GM13977 (cell line): ENCODE measurements at regions not wholly inside any gene's neighbourhood (a gene's known extent, or its start where the extent isn't known, plus 50 kb on each side); places are given as distances from the start of the nearest gene placed in this dataset.

ENCODE experiments used
- DNase-seq: peaks from one replicate; pipeline ENCODE4 v3.0.0; 2012; ENCODE audit warnings: low spot score
- in situ Hi-C: fragments of 300-500 bp; cut with MboI; formaldehyde crosslinking; loops from one replicate; pipeline ENCODE4 v1.12.0; 2022; ENCODE audit warnings: low sequenced_read_pairs, low pct_unique_long_range_greater_than_20kb, mixed read lengths, inconsistent platforms; ENCODE audit not compliant: unreplicated experiment
- TF ChIP-seq, protein P1 (sequence below): IDR thresholded peaks from 2 replicates; pipeline ENCODE4 v1.5.1; 2012; ENCODE audit warnings: mild to moderate bottlenecking, control low read depth; ENCODE audit not compliant: insufficient read depth; ENCODE audit errors: extremely low read depth, missing control alignments

DNA sequence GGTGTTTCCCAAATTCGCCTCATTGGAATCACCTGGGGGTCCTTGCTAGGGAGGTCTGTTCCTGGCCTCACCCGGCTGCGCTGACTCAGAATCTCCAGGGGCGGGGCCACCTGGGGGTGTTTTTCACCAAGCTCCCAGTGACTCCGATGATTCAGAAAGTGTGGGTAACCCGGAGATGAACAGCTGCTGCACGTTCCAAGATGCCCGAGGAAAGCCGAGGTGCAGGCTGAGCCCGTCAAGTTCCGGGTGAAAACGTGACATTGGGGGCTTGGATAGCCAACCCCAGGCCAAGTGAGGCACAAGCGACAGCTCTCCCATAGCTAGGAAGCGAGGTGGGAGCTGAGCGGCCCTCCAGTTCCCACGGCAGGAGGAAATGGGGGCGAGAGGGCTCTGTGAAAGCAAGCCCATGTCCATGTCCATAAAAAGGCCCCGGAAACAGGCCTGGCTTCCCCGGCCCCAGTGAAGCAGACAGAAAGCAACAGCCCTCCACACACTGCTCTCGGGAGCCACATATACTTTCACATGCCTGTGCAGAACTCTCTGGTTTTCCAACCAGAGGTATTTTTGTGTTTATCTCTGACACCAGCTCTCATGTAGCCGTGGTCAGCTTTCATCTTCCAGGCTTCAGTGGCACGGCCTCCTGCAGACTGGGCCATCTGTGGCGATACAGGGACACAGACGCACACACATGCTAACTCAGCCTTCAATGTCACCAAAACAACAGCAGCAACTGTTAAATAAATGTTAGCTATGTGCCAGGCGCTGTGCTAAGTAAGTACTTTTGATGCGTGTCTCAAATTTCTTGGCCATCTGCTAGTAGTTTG, 90.7 kb upstream of the CCDC28A start:
- in situ Hi-C loops: no loop called here
- TF ChIP-seq, protein P1, sequence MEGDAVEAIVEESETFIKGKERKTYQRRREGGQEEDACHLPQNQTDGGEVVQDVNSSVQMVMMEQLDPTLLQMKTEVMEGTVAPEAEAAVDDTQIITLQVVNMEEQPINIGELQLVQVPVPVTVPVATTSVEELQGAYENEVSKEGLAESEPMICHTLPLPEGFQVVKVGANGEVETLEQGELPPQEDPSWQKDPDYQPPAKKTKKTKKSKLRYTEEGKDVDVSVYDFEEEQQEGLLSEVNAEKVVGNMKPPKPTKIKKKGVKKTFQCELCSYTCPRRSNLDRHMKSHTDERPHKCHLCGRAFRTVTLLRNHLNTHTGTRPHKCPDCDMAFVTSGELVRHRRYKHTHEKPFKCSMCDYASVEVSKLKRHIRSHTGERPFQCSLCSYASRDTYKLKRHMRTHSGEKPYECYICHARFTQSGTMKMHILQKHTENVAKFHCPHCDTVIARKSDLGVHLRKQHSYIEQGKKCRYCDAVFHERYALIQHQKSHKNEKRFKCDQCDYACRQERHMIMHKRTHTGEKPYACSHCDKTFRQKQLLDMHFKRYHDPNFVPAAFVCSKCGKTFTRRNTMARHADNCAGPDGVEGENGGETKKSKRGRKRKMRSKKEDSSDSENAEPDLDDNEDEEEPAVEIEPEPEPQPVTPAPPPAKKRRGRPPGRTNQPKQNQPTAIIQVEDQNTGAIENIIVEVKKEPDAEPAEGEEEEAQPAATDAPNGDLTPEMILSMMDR: no peak
- DNase-seq: no peak

DNA sequence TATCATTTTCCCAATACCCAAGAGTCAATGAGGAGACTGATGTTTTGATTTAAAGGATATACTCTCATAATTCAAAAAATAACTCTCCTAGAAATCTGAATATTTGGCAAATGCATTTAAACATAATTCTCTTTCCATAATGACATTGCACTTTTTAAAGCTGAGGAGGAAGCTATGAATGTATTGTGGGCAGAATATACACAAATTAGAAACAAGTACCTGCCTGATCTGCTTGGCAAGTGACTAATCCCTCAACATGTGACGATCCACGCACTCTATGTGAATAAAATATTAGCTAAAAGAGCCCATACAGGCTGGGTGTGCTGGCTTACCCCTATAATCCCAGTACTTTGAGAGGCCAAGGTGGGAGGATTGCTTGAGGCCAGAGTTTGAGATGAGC, 88.3 kb upstream of the CCDC28A start:
- no peak for DNase-seq
- in situ Hi-C loops: no loop called here
- TF ChIP-seq, protein P1: no peak

DNA sequence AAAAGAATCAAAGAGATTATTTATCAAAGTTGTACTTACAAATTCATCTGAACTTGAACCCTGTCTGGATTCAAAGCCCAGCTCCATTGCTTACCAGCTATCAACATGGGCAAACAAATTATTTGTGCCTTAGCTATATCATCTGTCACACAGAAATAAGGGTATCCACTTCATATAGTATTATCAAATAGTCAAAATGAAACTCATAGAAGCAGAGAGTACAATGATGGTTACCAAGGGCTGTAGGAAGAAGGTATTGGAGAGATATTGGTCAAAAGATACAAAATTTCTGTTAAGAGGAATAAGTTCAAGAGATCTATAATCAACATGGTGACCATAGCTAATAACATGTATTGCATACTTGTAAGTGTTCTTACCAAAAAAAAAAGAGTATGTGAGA, 87.8 kb upstream of the CCDC28A start:
- in situ Hi-C loops: no loop called here
- TF ChIP-seq, protein P1: no peak
- DNase-seq: no peak

DNA sequence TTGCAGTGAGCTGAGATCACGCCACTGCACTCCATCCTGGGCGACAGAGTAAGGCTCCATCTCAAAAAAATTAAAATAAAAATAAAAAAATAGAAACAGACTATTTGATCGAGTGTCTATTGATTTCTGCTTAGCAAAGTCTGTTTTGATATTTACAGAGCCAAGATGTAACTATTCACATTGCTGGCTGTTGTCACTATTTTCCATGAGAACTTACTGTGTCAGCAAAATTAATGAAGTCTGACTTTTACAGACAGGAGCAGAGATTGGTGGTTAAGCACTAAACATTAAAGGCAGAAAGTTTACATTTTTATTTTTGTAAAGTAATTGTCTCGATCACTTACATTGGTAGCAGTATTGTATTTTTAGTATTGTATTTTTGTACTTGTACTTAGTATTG, 85.0 kb upstream of the CCDC28A start:
- TF ChIP-seq, protein P1: no peak
- in situ Hi-C loops: no loop called here
- DNase-seq: no peak

DNA sequence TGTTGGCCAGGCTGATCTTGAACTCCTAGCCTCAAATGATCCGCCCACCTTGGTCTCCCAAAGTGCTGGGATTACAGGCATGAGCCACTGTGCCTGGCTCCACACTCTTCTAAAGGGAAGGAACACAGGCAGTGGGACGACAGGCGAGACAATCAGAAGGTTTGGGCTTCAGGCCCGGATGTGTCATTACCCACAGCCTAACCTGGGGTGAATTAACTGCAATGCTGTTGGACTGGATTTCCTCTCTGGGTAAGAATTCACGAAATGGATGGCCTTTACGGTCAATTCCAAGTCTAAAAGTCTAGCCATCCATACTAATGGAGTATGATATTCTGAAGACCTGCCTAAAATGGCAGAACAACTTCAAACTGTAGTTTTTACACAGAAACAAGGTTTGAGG, 83.7 kb upstream of the CCDC28A start:
- TF ChIP-seq, protein P1: no peak
- in situ Hi-C loops: no loop called here
- no peak for DNase-seq

DNA sequence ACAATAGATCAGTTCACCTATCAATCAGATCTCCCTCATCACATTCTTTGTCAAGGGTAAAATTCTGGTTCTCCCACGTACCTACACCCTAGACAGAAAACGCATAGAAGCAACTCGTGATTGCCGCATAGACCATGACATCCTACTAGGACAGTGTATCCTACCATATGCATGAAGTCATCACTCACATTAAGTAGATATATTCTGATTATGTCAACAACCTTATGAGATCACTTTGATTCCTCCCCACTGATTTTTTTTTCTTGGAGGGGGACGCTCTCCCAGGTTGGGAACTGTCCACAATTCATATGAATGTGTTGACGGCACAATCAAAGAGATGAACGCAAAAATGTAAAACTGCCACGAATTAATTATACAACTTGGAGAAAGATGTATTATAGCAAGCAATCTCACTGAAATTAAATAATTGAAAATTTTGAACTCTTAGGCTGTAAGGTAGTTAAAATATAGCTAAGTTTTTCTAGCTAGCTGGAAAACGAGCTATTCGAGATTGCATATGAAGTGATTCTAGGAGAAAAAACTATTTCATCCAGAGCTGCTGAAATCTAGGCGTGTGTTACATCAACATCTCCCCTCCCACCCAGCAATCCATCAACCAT, 82.5 kb upstream of the CCDC28A start:
- TF ChIP-seq, protein P1: no peak
- in situ Hi-C loops: no loop called here

More for the DNA sequence above, 82.5 kb upstream of the CCDC28A start:
- DNase-seq: no peak
